ENCODE measurements at regions not wholly inside any gene's neighbourhood (a gene's known extent, or its start where the extent isn't known, plus 50 kb on each side); places are given as distances from the start of the nearest gene placed in this dataset.
"Not testable (repeated sequence)": the region's sequence is repeated elsewhere in the genome, so short reads cannot be mapped to it uniquely, and the experiment has no call there.

DNA sequence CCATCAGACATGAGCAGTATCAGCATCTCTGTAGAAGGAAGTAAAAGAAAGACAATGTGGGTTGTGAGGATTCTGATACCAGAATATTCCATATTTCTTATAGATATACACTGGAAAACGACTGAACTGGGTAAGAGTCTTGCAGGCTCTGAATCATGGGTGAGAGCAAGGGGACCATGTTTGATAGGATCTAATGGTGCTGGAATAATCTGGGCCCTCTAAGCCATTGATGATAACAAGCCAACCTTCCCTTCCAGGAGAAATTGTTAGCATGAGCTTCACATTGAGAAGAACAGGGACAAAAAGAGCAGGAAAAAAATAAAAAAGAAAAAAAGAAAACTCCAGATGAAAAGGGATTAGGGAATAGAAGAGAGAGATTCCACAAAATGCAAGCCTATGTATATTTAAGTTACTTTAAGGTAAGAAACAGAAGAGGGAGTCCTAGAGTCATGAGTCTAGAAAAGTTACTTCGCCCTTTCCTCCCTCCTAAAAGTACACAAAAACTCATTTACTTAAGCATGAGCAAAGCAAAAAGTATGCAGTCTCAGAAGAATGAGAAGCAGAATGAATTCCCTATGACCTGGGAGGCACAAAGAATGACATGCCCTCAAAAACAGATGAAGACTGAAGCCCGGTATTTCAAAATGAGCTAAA lies 181.9 kb downstream of the TMEM26 start:
- Histone ChIP-seq H3K9ac (ENCODE audit: low read depth, low read length) (no peak overlapping the region), H3K4me3 (ENCODE audit: low read depth, low read length) (no peak overlapping the region), H3K36me3 (ENCODE audit: control insufficient read depth, insufficient read depth, low read length) (no peaks in the 10 kb centered on the region)

DNA sequence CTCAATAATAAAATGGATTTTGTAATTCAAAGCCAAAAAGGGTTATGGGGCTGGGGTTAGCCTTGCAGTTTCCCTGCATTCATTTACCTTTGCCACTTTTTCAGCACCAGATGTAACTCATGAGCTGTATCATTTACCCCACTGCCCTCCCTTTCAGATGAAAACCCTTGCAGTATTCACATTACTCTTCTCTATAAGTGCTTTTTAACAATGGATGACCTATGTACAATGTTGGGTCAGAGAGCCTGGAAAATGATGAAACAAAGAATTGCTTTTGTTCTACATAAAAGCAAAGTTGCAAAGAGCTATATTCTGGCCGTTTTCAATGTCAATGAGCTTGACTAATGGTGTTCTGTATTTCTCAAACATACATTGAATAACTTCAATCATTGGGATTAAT lies 189.7 kb downstream of the TMEM26 start:
- H3K27me3 ChIP-seq (ENCODE audit: control insufficient read depth, insufficient read depth, low read length): no peaks in the 10 kb centered on the region
- no peak overlapping the region for H3K27ac ChIP-seq (ENCODE audit: low read depth, low read length)
- H3K4me1 ChIP-seq (ENCODE audit: control insufficient read depth, insufficient read depth, low read length): no peaks in the 10 kb centered on the region
- no peaks in the 10 kb centered on the region for H3K36me3 ChIP-seq (ENCODE audit: control insufficient read depth, insufficient read depth, low read length)
- no peak overlapping the region for H3K9ac ChIP-seq (ENCODE audit: low read depth, low read length)
- no peaks in the 10 kb centered on the region for H3K9me3 ChIP-seq (ENCODE audit: control insufficient read depth, insufficient read depth, low read length)
- H3K4me3 ChIP-seq (ENCODE audit: low read depth, low read length): no peak overlapping the region

More for the DNA sequence above, 181.9 kb downstream of the TMEM26 start:
- no peak overlapping the region for H3K27ac ChIP-seq (ENCODE audit: low read depth, low read length)
- H3K9me3 ChIP-seq (ENCODE audit: control insufficient read depth, insufficient read depth, low read length): no peaks in the 10 kb centered on the region
- H3K4me1 ChIP-seq (ENCODE audit: control insufficient read depth, insufficient read depth, low read length): 0 out of 2 replicates have a peak, but pooled peaks cover 3% of the 10 kb centered on the region
- H3K27me3 ChIP-seq (ENCODE audit: control insufficient read depth, insufficient read depth, low read length): no peaks in the 10 kb centered on the region

DNA sequence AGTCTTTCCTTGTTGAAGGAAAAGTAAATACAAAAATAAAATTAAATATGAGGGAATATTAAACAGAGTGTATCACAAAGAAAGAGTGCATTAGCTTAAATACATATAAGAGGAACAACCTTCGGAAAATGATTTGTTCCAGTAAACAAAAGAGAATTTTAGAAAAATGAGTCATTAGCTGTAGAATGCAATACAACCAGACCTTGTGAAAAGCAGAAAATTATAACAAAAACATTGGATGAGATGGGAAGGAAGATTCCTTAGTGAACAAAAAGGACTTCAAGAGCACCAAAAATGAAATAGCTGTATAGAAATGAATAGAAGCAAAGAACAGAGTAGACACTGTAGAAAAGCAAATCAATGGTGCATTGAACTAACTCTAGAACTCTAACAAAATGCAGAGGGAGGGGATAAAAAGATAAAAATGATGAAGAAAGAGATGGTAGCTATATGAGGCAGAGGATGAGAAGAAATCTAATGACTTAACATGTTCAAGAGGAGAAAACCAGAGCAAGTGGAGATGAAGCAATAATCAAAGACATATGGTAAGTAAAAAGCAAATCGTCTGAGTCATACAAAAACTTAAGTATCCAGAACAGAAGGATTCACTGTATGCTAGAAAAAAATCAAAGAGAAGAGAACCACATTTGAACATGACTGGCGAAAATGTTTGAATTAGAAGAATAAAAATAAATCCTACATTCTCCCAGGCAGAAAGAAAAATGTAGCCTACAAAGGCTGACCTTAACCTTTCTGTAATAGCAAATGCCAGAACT lies 190.5 kb downstream of the TMEM26 start:
- Histone ChIP-seq H3K27ac (ENCODE audit: low read depth, low read length) (no peak overlapping the region), H3K9me3 (ENCODE audit: control insufficient read depth, insufficient read depth, low read length) (no peaks in the 10 kb centered on the region), H3K27me3 (ENCODE audit: control insufficient read depth, insufficient read depth, low read length) (no peaks in the 10 kb centered on the region), H3K4me1 (ENCODE audit: control insufficient read depth, insufficient read depth, low read length) (no peaks in the 10 kb centered on the region), H3K36me3 (ENCODE audit: control insufficient read depth, insufficient read depth, low read length) (no peaks in the 10 kb centered on the region), H3K9ac (ENCODE audit: low read depth, low read length) (no peak overlapping the region), H3K4me3 (ENCODE audit: low read depth, low read length) (no peak overlapping the region)

DNA sequence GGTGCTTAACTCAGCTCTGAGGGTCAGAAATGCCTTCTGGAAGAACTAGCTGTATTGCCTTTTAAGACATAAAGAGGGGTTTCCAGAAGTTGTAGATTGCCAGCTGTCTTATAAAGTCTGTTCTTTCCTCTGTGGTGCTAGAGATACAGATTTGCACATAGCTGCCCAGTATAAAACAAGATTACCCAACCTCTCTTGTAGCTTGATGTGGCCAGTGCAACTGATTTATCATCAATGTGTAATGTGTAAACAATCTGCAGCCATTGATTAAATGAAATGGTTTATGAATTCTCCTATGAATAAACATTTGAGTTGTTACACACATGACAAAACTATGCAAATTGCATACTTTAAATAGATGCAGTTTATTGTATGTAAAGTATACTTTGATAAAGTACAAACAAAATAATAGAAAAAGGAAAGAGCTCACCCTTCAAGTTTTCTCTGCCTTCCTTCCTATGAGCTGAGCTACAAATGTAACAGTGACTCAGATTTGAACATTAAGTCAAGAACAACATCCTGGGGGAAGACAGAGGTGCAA lies 195.2 kb downstream of the TMEM26 start:
- no peaks in the 10 kb centered on the region for H3K36me3 ChIP-seq (ENCODE audit: control insufficient read depth, insufficient read depth, low read length)
- no peaks in the 10 kb centered on the region for H3K27me3 ChIP-seq (ENCODE audit: control insufficient read depth, insufficient read depth, low read length)
- no peaks in the 10 kb centered on the region for H3K4me1 ChIP-seq (ENCODE audit: control insufficient read depth, insufficient read depth, low read length)
- H3K27ac ChIP-seq (ENCODE audit: low read depth, low read length): no peak overlapping the region
- no peak overlapping the region for H3K4me3 ChIP-seq (ENCODE audit: low read depth, low read length)
- H3K9ac ChIP-seq (ENCODE audit: low read depth, low read length): no peak overlapping the region
- H3K9me3 ChIP-seq (ENCODE audit: control insufficient read depth, insufficient read depth, low read length): no peaks in the 10 kb centered on the region

DNA sequence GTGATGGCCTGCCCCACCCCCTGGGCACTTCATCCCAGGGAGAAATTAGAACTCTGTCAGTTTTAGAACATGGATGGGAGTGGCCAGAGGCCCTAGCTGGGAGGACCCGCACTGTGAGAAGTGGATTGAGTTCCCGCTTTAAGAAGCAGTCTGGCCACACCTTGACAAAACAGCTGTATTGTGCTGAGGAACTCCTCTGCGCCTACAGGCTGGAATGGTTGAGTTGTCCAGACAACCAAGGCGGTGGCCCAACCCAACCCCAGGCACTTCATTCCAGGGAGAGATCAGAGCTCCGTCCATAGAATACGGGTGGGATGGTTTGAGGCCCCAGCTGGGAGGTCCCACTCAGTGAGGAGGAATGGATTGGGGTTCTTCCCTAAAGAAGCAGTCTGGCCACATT lies 196.0 kb downstream of the TMEM26 start:
- no peaks in the 10 kb centered on the region for H3K27me3 ChIP-seq (ENCODE audit: control insufficient read depth, insufficient read depth, low read length)
- H3K4me1 ChIP-seq (ENCODE audit: control insufficient read depth, insufficient read depth, low read length): no peaks in the 10 kb centered on the region
- no peaks in the 10 kb centered on the region for H3K9me3 ChIP-seq (ENCODE audit: control insufficient read depth, insufficient read depth, low read length)
- no peak overlapping the region for H3K4me3 ChIP-seq (ENCODE audit: low read depth, low read length)
- H3K27ac ChIP-seq (ENCODE audit: low read depth, low read length): no peak overlapping the region
- no peaks in the 10 kb centered on the region for H3K36me3 ChIP-seq (ENCODE audit: control insufficient read depth, insufficient read depth, low read length)
- H3K9ac ChIP-seq (ENCODE audit: low read depth, low read length): no peak overlapping the region

DNA sequence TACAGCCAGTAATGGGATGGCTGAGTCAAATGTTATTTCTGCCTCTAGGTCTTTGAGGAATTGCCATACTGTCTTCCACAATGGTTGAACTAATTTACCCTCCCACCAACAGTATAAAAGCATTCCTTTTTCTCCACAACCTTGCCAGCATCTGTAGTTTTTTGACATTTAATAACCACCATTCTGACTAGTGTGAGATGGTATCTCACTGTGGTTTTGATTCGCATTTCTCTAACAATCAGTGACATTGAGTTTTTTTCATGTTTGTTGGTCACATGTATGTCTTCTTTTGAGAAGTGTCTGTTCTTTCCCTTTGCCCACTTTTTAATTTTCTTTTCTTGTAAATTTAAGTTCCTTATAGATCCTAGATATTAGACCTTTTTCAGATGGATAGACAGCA lies 200.9 kb downstream of the TMEM26 start:
- H3K4me3 ChIP-seq (ENCODE audit: low read depth, low read length); H3K9ac ChIP-seq (ENCODE audit: low read depth, low read length); H3K4me1 ChIP-seq (ENCODE audit: control insufficient read depth, insufficient read depth, low read length); H3K27me3 ChIP-seq (ENCODE audit: control insufficient read depth, insufficient read depth, low read length); H3K27ac ChIP-seq (ENCODE audit: low read depth, low read length); H3K36me3 ChIP-seq (ENCODE audit: control insufficient read depth, insufficient read depth, low read length); H3K9me3 ChIP-seq (ENCODE audit: control insufficient read depth, insufficient read depth, low read length): not testable (repeated sequence)

DNA sequence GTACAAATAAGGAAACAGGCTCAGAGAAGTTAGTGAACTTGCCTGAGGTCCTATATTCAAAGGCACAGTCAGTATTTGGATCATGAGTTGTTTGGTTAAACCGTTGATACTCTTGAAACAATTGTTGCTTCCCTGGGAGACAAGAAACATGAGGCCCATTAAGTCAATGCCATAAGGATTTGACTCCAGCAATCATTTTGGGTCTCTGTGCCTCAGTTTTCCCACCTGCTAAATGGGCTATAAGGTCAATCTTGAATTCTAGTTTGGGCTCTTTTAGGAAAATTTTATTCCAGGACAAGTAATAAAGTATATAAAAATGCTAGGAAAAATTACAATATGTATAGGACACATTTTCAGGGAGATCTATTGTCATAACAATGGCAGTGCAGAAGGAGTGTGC lies 202.1 kb downstream of the TMEM26 start:
- no peak overlapping the region for H3K27ac ChIP-seq (ENCODE audit: low read depth, low read length)

DNA sequence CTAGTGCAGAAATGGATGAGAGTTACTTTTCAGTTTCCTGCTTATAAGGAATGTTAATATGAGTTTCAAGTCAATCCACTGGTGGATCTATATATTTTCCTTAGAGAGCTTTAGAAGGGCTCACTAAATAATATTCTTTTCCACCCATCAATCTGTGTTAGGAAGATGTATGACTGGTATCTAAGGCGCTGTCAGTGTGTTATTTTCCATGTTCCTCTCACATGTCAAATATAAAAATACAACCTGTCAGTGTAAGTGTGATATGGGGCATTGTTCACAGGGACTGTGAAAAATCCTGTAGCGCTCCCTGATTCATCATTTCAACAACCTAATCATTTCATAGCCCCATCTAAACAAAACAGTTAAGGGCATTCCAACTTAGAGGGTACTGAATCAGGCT lies 203.1 kb downstream of the TMEM26 start:
- Histone ChIP-seq H3K4me1 (ENCODE audit: control insufficient read depth, insufficient read depth, low read length) (no peaks in the 10 kb centered on the region), H3K9ac (ENCODE audit: low read depth, low read length) (no peak overlapping the region), H3K4me3 (ENCODE audit: low read depth, low read length) (no peak overlapping the region), H3K9me3 (ENCODE audit: control insufficient read depth, insufficient read depth, low read length) (no peaks in the 10 kb centered on the region), H3K36me3 (ENCODE audit: control insufficient read depth, insufficient read depth, low read length) (no peaks in the 10 kb centered on the region), H3K27me3 (ENCODE audit: control insufficient read depth, insufficient read depth, low read length) (no peaks in the 10 kb centered on the region), H3K27ac (ENCODE audit: low read depth, low read length) (no peak overlapping the region)

More for the DNA sequence above, 202.1 kb downstream of the TMEM26 start:
- Histone ChIP-seq H3K4me3 (ENCODE audit: low read depth, low read length) (no peak overlapping the region), H3K4me1 (ENCODE audit: control insufficient read depth, insufficient read depth, low read length) (no peaks in the 10 kb centered on the region), H3K9me3 (ENCODE audit: control insufficient read depth, insufficient read depth, low read length) (no peaks in the 10 kb centered on the region), H3K9ac (ENCODE audit: low read depth, low read length) (no peak overlapping the region), H3K36me3 (ENCODE audit: control insufficient read depth, insufficient read depth, low read length) (no peaks in the 10 kb centered on the region), H3K27me3 (ENCODE audit: control insufficient read depth, insufficient read depth, low read length) (no peaks in the 10 kb centered on the region)

DNA sequence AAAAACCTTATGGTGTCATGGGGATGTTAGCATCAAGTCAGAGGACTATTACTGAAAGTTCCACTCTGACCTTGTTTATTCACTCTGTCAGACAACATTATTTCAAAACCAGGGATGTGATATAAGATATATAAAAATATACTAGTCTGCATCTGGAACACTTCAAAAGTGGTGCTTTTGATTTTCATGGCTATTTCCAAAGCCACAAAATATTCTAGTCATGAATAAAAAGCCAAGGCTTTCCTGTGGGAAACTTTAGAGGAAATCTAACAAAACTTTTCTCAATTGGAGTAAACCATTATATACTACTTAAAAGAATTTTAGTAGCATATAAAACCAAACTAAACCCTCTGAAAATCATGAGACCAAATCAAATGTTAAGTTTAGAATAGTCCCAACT lies 205.2 kb downstream of the TMEM26 start:
- H3K9me3 ChIP-seq (ENCODE audit: control insufficient read depth, insufficient read depth, low read length): no peaks in the 10 kb centered on the region
- no peaks in the 10 kb centered on the region for H3K36me3 ChIP-seq (ENCODE audit: control insufficient read depth, insufficient read depth, low read length)
- H3K27ac ChIP-seq (ENCODE audit: low read depth, low read length): no peak overlapping the region
- H3K9ac ChIP-seq (ENCODE audit: low read depth, low read length): no peak overlapping the region
- H3K4me1 ChIP-seq (ENCODE audit: control insufficient read depth, insufficient read depth, low read length): no peaks in the 10 kb centered on the region
- no peak overlapping the region for H3K4me3 ChIP-seq (ENCODE audit: low read depth, low read length)
- H3K27me3 ChIP-seq (ENCODE audit: control insufficient read depth, insufficient read depth, low read length): no peaks in the 10 kb centered on the region

DNA sequence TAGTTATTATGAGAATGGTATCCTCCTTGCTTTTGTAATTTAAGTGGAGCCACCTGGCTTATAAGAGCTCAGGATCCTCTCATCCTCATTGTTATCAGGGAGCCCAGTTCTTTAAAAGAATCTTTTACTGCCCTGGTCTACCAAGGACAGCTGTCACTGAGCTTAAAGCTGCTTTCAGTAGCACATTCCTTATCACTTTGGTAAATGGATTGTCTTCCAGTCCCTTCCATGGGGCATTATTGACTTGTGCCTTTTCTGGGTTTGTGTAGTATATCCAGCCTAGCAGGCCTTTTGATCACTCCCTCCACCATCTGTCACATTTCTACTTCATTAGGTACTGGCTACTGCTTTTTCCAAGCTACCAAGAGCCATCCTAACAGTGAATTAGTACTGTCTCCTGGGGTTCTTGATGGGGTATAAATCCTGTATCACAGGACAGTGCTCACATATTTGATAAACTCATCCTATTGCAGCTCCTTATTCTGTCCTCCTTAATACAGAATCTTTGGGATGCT lies 208.9 kb downstream of the TMEM26 start:
- no peak overlapping the region for H3K4me3 ChIP-seq (ENCODE audit: low read depth, low read length)
- no peaks in the 10 kb centered on the region for H3K4me1 ChIP-seq (ENCODE audit: control insufficient read depth, insufficient read depth, low read length)
- H3K27ac ChIP-seq (ENCODE audit: low read depth, low read length): no peak overlapping the region
- no peak overlapping the region for H3K9ac ChIP-seq (ENCODE audit: low read depth, low read length)
- H3K9me3 ChIP-seq (ENCODE audit: control insufficient read depth, insufficient read depth, low read length): no peaks in the 10 kb centered on the region
- H3K27me3 ChIP-seq (ENCODE audit: control insufficient read depth, insufficient read depth, low read length): no peaks in the 10 kb centered on the region
- no peaks in the 10 kb centered on the region for H3K36me3 ChIP-seq (ENCODE audit: control insufficient read depth, insufficient read depth, low read length)

DNA sequence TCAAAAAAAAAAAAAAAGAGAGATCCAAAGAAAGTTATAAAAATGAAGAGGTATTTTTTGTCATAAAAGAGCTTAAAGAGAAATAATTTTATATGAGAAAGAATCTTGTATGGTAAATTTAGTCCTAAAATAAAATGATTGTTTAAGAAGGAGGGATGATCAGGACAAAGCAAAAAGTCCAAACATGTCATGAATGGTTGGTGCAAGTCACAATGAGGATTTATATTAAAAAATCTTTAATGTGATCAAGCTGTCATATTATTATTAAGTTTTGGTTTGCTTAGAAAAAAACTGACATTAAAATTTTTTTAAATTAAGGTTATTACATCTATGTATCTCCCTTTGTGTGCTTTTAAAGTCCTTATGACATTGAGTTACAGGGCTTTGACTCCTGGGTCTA lies 220.4 kb downstream of the TMEM26 start:
- Histone ChIP-seq H3K9me3 (ENCODE audit: control insufficient read depth, insufficient read depth, low read length) (peaks cover 6% of the 10 kb centered on the region; the same call in 1 of the 2 replicates), H3K9ac (ENCODE audit: low read depth, low read length) (no peak overlapping the region), H3K27me3 (ENCODE audit: control insufficient read depth, insufficient read depth, low read length) (no peaks in the 10 kb centered on the region), H3K4me3 (ENCODE audit: low read depth, low read length) (no peak overlapping the region), H3K27ac (ENCODE audit: low read depth, low read length) (no peak overlapping the region), H3K36me3 (ENCODE audit: control insufficient read depth, insufficient read depth, low read length) (no peaks in the 10 kb centered on the region), H3K4me1 (ENCODE audit: control insufficient read depth, insufficient read depth, low read length) (no peaks in the 10 kb centered on the region)
